ENCODE measurements at regions not wholly inside any gene's neighbourhood (a gene's known extent, or its start where the extent isn't known, plus 50 kb on each side); places are given as distances from the start of the nearest gene placed in this dataset.

DNA sequence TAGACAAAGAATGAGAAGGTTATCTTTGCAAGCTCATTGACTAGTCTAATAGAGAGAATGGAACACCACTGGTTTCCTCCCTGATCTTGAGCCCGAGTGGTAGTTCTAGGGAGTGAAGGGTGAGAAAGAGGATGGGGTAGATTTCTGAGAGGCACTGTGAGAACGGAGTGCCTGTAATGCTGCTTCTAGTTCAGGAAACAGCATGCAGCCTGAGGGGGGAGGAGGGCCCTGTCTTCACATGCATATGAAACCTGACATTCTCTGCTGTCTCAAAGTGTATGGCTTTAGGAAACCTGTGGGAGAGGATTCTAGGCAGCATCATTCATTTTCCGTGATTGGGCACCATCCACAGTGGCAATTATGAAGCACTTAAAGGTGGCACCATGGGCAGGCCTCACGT lies 259.4 kb upstream of the MAN1A1 start:
- DNase-seq (ENCODE audit: low read depth): no peak

DNA sequence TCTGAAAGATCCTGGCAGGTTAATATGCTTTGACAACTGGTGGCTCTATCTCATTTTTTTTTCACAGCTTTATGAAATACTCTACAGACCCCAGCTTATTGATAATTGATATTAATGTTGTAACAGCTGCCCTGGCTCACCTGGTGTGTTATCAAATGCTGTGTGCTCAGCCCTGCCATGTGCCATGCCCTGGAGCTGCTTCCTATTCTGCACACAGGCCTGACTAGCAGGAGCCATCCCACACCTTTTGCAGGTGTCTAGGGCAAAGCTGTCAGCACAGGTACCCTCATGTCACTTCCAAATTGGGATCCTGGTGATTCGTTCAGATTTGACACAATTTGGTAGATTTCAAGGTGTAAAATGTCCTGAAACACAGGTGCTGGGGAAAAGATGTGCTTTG lies 254.6 kb upstream of the MAN1A1 start:
- DNase-seq (ENCODE audit: low read depth): no peak

GRCh38 chr6:119603501-119603900 lies 253.9 kb upstream of the MAN1A1 start:
- no peak for DNase-seq (ENCODE audit: low read depth)

- DNase-seq (ENCODE audit: low read depth): peak; percentile 88
Observed at GRCh38 chr6:119602215-119603178, 252.9 kb upstream of the MAN1A1 start.

GRCh38 chr6:119598883-119599282 lies 249.3 kb upstream of the MAN1A1 start:
- no peak for DNase-seq (ENCODE audit: low read depth)

GRCh38 chr6:119594907-119595306 lies 245.3 kb upstream of the MAN1A1 start:
- no peak for DNase-seq (ENCODE audit: low read depth)

DNA sequence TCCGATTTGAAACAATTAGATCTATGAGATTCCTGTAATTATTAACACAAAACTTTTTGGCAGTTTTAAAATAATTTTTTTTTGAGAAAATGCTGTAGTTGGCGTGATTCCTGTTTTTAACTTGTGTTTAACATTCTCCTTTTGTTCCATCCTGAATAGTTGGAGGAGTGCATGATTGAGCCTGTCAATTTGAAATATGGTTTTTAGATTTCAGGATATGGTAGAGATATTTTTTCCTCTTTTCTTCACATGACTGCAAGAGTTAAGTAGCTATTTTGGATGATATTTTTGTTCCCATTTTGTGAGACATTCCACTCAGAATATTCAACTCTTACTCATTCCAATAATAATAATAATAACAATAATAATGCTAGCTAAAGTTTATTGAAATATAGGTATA lies 241.7 kb upstream of the MAN1A1 start:
- DNase-seq (ENCODE audit: low read depth): no peak

DNA sequence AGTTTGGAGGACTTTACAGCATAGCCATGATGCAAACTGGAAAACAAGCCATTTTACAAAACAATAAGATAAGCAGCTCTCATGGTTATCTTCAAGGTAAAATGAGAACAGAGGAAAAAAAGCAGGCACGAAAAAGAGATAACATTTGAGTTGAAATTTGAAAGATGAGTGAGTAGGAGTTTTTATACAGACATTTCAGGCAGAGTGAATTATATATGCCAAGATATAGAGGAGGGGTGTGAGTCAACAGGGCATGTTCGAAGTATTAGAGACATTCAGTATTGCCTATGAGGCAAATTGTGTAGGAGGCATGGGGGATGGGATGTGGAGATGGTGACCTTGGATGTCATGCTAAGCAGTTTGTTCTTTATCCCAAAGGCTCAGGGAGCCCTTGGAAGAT lies 240.5 kb upstream of the MAN1A1 start:
- DNase-seq (ENCODE audit: low read depth): no peak

DNA sequence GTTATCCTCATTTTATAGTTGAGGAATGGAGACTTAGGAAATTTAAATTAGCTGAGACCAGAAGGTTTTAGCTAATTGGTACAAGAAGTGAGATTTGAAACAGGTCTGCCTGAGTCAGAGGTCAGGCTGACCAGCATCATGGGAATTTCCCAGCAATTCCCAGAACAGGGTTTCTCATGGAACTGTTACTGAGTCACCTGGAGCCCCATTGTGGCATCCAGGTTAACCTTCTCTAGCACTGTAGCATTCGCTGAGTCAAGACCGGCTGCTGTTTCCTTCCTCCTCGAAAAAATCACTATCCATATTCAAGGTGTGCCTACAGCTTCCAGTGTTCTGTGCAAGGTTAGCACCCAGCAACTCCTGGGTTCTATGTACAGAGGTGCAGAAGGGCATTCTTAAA lies 238.0 kb upstream of the MAN1A1 start:
- DNase-seq (ENCODE audit: low read depth): peak; percentile 19

GRCh38 chr6:119586250-119586882 lies 236.8 kb upstream of the MAN1A1 start:
- DNase-seq (ENCODE audit: low read depth): no peak

DNA sequence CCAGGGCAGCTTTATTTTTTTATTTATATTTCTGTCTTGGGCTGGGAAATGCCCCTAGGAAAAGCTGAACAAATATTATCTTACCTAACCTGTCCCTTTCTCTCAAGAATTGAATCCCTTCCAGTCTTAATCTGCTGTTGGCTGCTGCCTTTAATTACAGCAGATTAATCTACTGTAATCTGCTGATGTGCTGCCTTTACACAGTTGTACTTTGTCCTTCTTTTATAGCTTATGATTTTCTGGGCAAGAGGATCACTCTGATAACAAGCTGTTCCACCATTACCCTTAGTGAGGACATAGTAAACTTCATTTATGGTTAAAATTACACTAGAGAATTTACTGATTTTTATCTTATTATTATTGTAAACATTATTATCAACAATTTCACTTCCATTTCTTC lies 234.5 kb upstream of the MAN1A1 start:
- no peak for DNase-seq (ENCODE audit: low read depth)

- DNase-seq (ENCODE audit: low read depth): no peak
Observed at GRCh38 chr6:119581220-119581619, 231.7 kb upstream of the MAN1A1 start.

DNA sequence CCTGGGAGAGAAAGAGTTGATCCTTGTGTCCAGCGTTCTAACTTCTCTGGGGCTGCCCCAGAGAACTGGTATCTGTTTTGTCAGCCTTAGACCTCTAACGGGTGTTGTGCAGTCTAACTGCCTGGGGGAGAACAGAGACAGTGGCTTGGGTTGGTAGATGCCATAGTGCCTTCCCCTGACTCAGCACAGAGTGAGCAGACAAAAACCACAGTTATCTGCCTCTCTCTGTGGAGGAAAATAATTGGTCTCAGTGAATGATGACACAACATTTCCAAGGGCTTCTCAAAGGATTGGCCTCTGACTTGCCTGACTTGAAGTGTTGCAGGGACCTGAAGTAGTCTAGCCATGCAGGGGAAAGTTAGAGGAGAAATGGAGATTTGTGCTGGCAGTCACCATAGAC lies 226.2 kb upstream of the MAN1A1 start:
- peak; percentile 64 for DNase-seq (ENCODE audit: low read depth)

GRCh38 chr6:119568580-119568979 lies 219.0 kb upstream of the MAN1A1 start:
- no peak for DNase-seq (ENCODE audit: low read depth)

DNA sequence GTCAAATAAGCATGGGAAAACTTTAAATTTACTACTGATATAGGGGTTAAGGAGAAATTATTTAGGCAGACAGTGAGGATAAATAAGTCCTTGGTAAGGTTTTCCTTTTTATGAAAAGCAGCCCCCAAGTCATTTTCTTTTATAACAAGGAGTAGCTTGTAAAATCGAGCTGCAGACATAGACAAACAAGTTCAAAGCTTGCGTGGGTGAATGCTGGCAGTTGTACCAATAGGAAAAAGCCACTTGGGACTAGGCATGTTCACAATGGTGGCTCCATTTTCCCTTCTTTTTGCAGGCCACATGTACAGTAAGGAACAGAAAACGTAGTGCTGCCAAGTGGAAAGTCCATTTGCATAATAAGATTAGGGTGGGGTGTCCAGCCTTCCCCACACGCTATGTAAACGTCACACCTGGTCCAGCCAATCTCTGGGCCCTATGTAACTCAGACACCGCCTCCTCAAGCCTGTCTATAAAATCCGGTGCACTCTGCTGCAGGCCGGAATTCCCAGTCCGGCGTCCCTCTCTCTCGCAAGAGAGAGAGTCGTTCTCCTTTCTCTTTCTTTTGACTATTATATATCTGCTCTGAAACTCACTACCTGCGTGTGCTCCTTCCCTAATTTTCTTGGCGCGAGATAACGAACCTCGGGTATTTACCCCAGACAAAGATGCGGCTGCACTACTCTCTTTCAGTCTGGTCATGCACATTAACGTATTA lies 217.1 kb upstream of the MAN1A1 start:
- DNase-seq (ENCODE audit: low read depth): no peak

DNA sequence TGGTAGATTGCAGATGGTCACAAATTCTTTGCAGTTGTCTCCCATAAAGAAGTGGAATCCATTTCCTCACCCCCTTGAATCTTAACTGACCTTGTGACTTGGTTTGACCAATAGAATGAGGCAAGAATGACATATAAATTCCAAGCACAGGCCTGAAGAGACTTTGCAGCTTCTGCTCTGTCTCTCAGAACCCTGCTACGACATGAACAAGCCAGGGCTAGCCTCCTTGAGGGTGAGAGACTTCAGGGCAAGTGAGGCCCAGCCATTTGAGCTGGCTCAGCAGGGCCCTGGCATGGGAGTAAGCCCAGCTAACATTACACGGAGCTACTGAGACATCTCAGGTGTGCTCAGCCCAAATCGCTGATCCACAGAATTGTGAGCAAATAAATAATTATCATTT lies 216.3 kb upstream of the MAN1A1 start:
- no peak for DNase-seq (ENCODE audit: low read depth)

DNA sequence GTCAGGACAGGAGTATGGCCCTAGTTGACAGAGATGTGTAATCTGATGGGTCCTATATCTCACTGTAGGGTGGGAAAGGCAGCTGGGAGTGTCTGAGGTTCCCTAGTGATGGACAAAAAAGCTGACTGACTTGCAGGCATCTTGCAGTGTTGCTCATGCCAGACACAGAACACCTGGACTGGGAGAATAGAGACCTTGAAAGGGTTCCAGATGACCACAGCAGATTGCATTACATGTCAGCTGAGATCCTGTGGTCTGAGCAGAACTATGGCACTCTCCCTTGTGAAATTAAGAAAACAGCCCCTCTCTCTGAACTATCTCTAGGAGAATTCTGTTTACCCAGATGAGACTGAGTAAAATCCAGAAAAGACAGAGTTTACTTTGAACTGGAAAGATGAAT lies 212.6 kb upstream of the MAN1A1 start:
- DNase-seq (ENCODE audit: low read depth): peak; percentile 20

- DNase-seq (ENCODE audit: low read depth): no peak
Observed at GRCh38 chr6:119559586-119559985, 210.0 kb upstream of the MAN1A1 start.

- no peak for DNase-seq (ENCODE audit: low read depth)
Observed at GRCh38 chr6:119557239-119557638, 207.7 kb upstream of the MAN1A1 start.

GRCh38 chr6:119552021-119552420 lies 202.5 kb upstream of the MAN1A1 start:
- DNase-seq (ENCODE audit: low read depth): no peak

DNA sequence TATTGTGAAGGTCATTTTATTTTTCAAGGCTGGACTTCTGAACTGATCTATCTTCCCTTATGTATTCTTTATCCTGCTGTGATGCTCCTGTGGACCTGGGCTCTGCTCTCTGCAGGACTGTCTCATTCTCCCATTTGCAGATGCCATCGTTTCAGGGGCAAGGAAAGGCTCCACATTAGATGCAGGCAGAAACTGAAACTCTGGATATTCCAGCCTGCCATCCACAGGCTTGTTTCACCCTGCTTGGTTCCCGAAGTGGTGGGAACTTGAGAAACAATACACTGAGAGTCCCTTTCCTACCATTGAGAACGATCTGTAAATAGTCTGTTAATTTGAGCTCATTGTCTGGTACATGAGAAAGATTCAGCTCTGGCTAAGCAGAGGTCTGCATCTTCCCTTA lies 197.5 kb upstream of the MAN1A1 start:
- DNase-seq (ENCODE audit: low read depth): no peak

DNA sequence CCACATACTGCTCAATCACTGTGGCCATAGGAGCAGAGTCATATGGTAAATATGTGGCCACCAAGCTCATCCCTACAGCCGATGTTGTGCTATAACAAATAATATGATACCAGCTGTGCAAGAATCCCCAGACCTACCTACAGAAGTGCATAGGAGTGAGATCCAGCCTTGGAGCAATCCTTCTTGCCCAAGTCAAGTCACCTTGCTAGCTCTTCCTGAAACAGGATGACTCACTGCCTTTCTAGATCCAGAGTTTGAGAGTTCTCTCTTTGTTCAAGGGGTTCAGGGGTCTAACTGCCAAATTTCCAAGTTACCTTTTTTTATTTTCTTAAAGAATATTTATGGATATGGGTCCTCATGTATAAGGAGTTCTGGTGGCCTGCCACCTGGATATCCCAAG lies 195.7 kb upstream of the MAN1A1 start:
- no peak for DNase-seq (ENCODE audit: low read depth)
